ENCODE measurements at regions not wholly inside any gene's neighbourhood (a gene's known extent, or its start where the extent isn't known, plus 50 kb on each side); places are given as distances from the start of the nearest gene placed in this dataset.

DNA sequence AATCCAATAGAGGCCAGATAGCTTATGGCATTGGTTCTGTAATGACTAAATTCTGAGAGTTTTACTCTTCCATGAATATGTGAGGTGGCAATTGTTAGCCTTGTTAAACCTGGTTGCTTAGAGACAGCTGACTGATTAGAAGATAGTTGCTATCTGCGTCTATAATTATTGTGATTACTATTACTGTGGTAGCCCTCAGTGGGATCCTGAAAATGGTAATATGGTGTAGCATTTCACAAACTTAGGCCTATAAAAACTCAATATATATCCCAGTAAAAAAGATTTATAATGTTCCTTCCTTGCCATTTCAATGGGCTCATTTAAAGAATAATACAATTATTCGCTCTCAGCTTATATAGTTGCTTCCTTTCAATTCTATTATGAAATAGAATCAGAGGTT is 405.8 kb upstream of the CDH2 start:
- Mint-ChIP-seq H3K9me3 (ENCODE audit: low read depth) (no peaks in the 10 kb centered on the region), H3K27ac (ENCODE audit: unreplicated experiment) (no peak overlapping the region), H3K36me3 (ENCODE audit: low read depth) (no peaks in the 10 kb centered on the region), H3K4me1 (ENCODE audit: low read depth) (peaks cover 11% of the 10 kb centered on the region), H3K27me3 (ENCODE audit: low read depth) (no peaks in the 10 kb centered on the region), H3K4me3 (ENCODE audit: unreplicated experiment) (no peak overlapping the region)
- no peak for TF ChIP-seq CTCF (IDR thresholded peaks at IDR 0.05)
- DNase-seq (ENCODE audit: low spot score): no peak

DNA sequence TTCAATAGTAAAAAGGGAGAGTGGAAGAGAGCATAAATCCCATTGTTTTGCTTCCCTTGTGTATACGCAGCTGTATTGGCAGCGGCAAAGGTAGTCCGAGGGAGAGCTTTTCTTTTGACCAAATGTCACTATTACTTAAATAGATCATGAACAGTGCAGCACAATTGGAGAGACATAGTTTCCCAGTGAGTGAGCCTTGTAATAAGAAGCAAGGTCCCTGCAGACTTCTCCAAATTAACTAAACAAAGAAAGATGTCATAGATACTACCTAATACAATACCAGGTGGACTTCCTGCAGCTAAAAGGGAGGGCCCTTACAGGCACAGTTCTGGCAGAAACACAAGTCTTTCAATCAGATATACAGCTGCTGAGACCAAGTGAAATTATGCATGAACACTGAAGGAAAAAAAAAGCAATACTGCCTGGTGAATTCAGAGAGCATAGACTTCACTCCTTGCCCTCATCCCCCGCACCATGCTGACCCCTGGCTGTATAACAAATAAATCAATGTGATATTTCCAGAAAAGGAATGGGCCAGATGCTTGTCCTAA is 404.7 kb upstream of the CDH2 start:
- no peaks in the 10 kb centered on the region for H3K27me3 Mint-ChIP-seq (ENCODE audit: low read depth)
- H3K4me1 Mint-ChIP-seq (ENCODE audit: low read depth): peaks cover 11% of the 10 kb centered on the region
- no peak for DNase-seq (ENCODE audit: low spot score)
- H3K4me3 Mint-ChIP-seq (ENCODE audit: unreplicated experiment): no peak overlapping the region
- no peak for TF ChIP-seq CTCF (IDR thresholded peaks at IDR 0.05)
- no peaks in the 10 kb centered on the region for H3K9me3 Mint-ChIP-seq (ENCODE audit: low read depth)
- H3K27ac Mint-ChIP-seq (ENCODE audit: unreplicated experiment): no peak overlapping the region
- H3K36me3 Mint-ChIP-seq (ENCODE audit: low read depth): no peaks in the 10 kb centered on the region

- no peak for DNase-seq (ENCODE audit: low spot score)
- Mint-ChIP-seq H3K4me3 (ENCODE audit: unreplicated experiment) (no peak overlapping the region), H3K27me3 (ENCODE audit: low read depth) (peaks cover 1% of the 10 kb centered on the region), H3K36me3 (ENCODE audit: low read depth) (no peaks in the 10 kb centered on the region), H3K27ac (ENCODE audit: unreplicated experiment) (no peak overlapping the region), H3K4me1 (ENCODE audit: low read depth) (no peaks in the 10 kb centered on the region), H3K9me3 (ENCODE audit: low read depth) (no peaks in the 10 kb centered on the region)
- no peak for TF ChIP-seq CTCF (IDR thresholded peaks at IDR 0.05)
These were observed 400.0 kb upstream of the CDH2 start for GRCh38 chr18:28576941-28577340.

- Mint-ChIP-seq H3K9me3 (ENCODE audit: low read depth) (no peaks in the 10 kb centered on the region), H3K4me3 (ENCODE audit: unreplicated experiment) (no peak overlapping the region), H3K36me3 (ENCODE audit: low read depth) (no peaks in the 10 kb centered on the region), H3K4me1 (ENCODE audit: low read depth) (no peaks in the 10 kb centered on the region), H3K27me3 (ENCODE audit: low read depth) (peaks cover 4% of the 10 kb centered on the region), H3K27ac (ENCODE audit: unreplicated experiment) (no peak overlapping the region)
- DNase-seq (ENCODE audit: low spot score): no peak
- TF ChIP-seq CTCF (IDR thresholded peaks at IDR 0.05): no peak
These were observed 398.2 kb upstream of the CDH2 start for GRCh38 chr18:28575123-28575522.

- TF ChIP-seq CTCF (IDR thresholded peaks at IDR 0.05): no peak
- H3K27me3 Mint-ChIP-seq (ENCODE audit: low read depth): peaks cover 4% of the 10 kb centered on the region
- DNase-seq (ENCODE audit: low spot score): no peak
- no peak overlapping the region for H3K27ac Mint-ChIP-seq (ENCODE audit: unreplicated experiment)
- no peaks in the 10 kb centered on the region for H3K4me1 Mint-ChIP-seq (ENCODE audit: low read depth)
- H3K9me3 Mint-ChIP-seq (ENCODE audit: low read depth): no peaks in the 10 kb centered on the region
- no peak overlapping the region for H3K4me3 Mint-ChIP-seq (ENCODE audit: unreplicated experiment)
- H3K36me3 Mint-ChIP-seq (ENCODE audit: low read depth): no peaks in the 10 kb centered on the region
These were observed 397.2 kb upstream of the CDH2 start for GRCh38 chr18:28574175-28574574.
